Calu3 (cell line): ENCODE measurements at regions not wholly inside any gene's neighbourhood (a gene's known extent, or its start where the extent isn't known, plus 50 kb on each side); places are given as distances from the start of the nearest gene placed in this dataset.

Experiments used
- BruUV-seq: library from RNA; stranded (reverse); fragments of 400-500 nt; replicated peaks from 2 replicates; lab custom pipeline; 2021; lab: Mats Ljungman, UMichigan
- CTCF ChIA-PET: fragments of 300-600 bp; sonication (Branson Sonifier 250); formaldehyde crosslinking; loops from one replicate; lab custom pipeline; 2022; ENCODE audit warnings: antibody characterized with exemption; lab: Charles Lee
- DNase-seq: peaks from one replicate; pipeline ENCODE4 v3.0.0; 2022
- H3K27ac Mint-ChIP-seq: one replicate; pipeline ENCODE4 v1.8.0; 2022; ENCODE audit warnings: mixed read lengths; ENCODE audit not compliant: unreplicated experiment
- H3K27me3 Mint-ChIP-seq: one replicate; pipeline ENCODE4 v1.8.0; 2022; ENCODE audit warnings: mixed read lengths; ENCODE audit not compliant: unreplicated experiment
- H3K36me3 Mint-ChIP-seq: one replicate; pipeline ENCODE4 v1.8.0; 2022; ENCODE audit warnings: mild to moderate bottlenecking, moderate library complexity, mixed read lengths; ENCODE audit not compliant: insufficient read depth, unreplicated experiment
- H3K4me1 Mint-ChIP-seq: one replicate; pipeline ENCODE4 v1.8.0; 2022; ENCODE audit warnings: mild to moderate bottlenecking, low read depth, mixed read lengths; ENCODE audit not compliant: unreplicated experiment
- H3K4me3 Mint-ChIP-seq: one replicate; pipeline ENCODE4 v1.8.0; 2022; ENCODE audit warnings: mild to moderate bottlenecking, low read depth, moderate library complexity, mixed read lengths; ENCODE audit not compliant: unreplicated experiment
- H3K9me3 Mint-ChIP-seq: one replicate; pipeline ENCODE4 v1.8.0; 2022; ENCODE audit warnings: low read depth, mixed read lengths; ENCODE audit not compliant: unreplicated experiment
- intact Hi-C: fragments of 100-400 bp; cut with micrococcal nuclease; formaldehyde crosslinking; loops from one replicate; pipeline ENCODE4 v1.10.0; 2022; ENCODE audit not compliant: unreplicated experiment
- TF ChIP-seq, protein P1 (sequence below): fragments of 200-600 bp; IDR thresholded peaks from one replicate; pipeline ENCODE4 v1.8.0; 2022; ENCODE audit warnings: antibody characterized with exemption; ENCODE audit not compliant: unreplicated experiment

GRCh38 chr10:127678091-127678490 is 58.9 kb upstream of the FOXI2 start:
- no TSS peak for BruUV-seq
- Mint-ChIP-seq H3K36me3 (no peaks in the 10 kb centered on the region), H3K4me1 (no peaks in the 10 kb centered on the region), H3K4me3 (no peak overlapping the region), H3K27me3 (peaks cover 18% of the 10 kb centered on the region), H3K9me3 (no peaks in the 10 kb centered on the region), H3K27ac (no peak overlapping the region)
- CTCF ChIA-PET = no interaction called here
- intact Hi-C loops = no loop called here
- TF ChIP-seq, protein P1, sequence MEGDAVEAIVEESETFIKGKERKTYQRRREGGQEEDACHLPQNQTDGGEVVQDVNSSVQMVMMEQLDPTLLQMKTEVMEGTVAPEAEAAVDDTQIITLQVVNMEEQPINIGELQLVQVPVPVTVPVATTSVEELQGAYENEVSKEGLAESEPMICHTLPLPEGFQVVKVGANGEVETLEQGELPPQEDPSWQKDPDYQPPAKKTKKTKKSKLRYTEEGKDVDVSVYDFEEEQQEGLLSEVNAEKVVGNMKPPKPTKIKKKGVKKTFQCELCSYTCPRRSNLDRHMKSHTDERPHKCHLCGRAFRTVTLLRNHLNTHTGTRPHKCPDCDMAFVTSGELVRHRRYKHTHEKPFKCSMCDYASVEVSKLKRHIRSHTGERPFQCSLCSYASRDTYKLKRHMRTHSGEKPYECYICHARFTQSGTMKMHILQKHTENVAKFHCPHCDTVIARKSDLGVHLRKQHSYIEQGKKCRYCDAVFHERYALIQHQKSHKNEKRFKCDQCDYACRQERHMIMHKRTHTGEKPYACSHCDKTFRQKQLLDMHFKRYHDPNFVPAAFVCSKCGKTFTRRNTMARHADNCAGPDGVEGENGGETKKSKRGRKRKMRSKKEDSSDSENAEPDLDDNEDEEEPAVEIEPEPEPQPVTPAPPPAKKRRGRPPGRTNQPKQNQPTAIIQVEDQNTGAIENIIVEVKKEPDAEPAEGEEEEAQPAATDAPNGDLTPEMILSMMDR = no peak
- DNase-seq = no peak

GRCh38 chr10:127679642-127680255 is 57.2 kb upstream of the FOXI2 start:
- Mint-ChIP-seq H3K36me3 (no peaks in the 10 kb centered on the region), H3K4me3 (no peak overlapping the region), H3K27ac (no peak overlapping the region), H3K9me3 (no peaks in the 10 kb centered on the region), H3K27me3 (peaks cover 34% of the 10 kb centered on the region), H3K4me1 (no peaks in the 10 kb centered on the region)
- CTCF ChIA-PET = interaction anchor here (1.1 kb wide), 1 partner anchor 35 kb away, joined by 3 read pairs; no protein-coding TSS in a partner anchor
- TF ChIP-seq, protein P1 = peak; percentile 14
- BruUV-seq = no TSS peak
- intact Hi-C loops = no loop called here
- DNase-seq = no peak
